ENCODE measurements at regions not wholly inside any gene's neighbourhood (a gene's known extent, or its start where the extent isn't known, plus 50 kb on each side); places are given as distances from the start of the nearest gene placed in this dataset.
"Not testable (repeated sequence)": the region's sequence is repeated elsewhere in the genome, so short reads cannot be mapped to it uniquely, and the experiment has no call there.

GRCh38 chr13:26484196-26484595 is 73.3 kb upstream of the WASF3 start:
- no peak for DNase-seq

GRCh38 chr13:26485288-26485687 is 72.2 kb upstream of the WASF3 start:
- DNase-seq: no peak

GRCh38 chr13:26485786-26486185 is 71.7 kb upstream of the WASF3 start:
- DNase-seq: no peak

DNA sequence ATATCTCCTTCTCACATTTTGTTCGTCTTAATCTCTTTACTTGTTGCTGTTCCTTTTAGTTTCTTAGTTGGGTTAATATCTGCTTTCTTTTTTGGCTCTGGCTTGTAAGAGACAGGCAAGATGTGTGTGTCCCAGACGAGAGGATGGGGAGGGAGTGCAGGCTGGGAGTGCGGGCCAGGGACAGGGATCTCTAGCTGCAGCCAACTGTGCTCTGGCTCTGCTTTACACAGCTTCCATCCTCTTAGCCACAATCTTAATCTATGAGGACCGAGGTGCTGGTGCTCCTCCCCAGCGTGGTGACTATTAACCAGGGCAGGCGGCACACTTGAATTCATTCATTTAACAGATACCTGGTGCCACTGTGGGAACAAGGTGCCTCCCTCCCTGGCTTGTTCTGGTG is 70.9 kb upstream of the WASF3 start:
- no peak for DNase-seq

DNA sequence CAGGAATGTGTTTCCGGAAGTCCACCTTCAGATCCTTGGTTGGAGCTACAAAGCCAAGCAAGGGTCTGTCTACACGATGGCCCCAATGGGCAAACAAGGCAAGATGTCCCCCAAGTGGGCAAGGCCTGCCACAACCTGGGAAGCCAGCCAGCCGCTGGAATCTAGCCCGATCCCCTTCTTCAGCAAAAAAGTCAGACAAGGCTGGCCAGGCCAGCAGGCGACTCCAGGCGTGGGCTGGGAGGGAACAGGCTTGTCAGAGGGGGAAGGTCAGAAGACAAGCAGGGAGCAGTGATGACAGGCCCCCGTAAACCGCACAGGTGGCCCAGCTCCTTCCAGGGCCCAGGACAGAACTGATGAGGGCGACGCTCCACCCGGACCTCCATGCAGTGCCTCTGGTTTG is 69.7 kb upstream of the WASF3 start:
- no peak for DNase-seq

DNA sequence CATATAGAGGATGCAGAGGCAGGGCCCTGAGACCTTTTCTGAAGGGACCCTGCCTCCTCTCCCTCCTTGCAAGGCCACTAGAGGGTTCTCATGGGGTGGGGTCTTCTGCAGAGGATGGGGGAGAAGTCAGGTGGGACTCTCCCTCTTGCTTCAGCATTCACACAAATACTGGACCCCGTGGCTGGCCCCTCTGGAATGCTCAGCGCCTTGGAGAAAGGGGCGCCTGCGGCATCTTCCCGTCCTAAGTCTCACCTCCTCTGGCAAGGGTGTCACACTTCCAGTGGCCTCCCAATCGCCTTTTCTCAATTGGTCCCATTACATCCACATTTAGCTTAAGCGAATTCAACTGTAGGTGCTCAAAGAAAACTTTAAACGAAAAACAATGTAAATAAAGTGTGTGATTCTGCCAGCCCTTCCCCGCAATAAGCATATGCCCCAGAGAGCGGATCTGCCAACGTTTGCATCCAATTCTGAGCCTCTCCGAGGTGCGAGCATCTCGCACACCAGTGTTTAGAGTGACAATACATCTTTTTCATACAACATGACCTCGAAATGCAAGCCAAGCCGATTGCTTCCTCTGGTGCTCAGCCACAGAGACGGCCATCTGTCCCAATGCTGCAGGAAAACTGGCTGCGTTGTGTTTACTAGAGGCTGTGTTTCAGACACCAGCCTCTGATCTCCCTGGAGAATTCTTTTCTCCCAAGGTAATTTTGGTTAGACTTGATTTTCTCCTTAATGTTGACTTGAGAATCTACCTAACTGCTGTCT is 69.1 kb upstream of the WASF3 start:
- DNase-seq: no peak

GRCh38 chr13:26492301-26492700 is 65.2 kb upstream of the WASF3 start:
- not testable (repeated sequence) for DNase-seq

- DNase-seq: no peak
These were observed 62.8 kb upstream of the WASF3 start for GRCh38 chr13:26494571-26495195.

DNA sequence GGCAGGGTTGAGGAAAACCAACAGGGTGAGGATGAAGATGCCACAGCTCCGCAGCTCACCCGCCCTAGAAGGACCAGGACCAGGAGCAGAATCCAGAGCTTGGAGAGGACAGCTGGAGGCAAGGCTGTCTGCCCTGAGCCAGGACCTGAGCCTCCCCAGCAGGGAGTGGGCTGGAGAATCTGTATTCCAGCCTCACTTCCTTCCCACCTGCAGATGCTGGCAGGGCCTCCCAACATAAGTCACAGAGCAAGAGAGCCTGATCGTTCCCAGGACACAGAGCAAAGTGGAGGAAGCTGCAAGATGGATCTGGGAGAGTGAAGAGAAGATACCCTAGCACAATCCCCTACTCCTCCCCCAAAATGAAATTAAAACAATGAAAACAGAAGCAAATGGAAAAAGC is 61.7 kb upstream of the WASF3 start:
- no peak for DNase-seq

DNA sequence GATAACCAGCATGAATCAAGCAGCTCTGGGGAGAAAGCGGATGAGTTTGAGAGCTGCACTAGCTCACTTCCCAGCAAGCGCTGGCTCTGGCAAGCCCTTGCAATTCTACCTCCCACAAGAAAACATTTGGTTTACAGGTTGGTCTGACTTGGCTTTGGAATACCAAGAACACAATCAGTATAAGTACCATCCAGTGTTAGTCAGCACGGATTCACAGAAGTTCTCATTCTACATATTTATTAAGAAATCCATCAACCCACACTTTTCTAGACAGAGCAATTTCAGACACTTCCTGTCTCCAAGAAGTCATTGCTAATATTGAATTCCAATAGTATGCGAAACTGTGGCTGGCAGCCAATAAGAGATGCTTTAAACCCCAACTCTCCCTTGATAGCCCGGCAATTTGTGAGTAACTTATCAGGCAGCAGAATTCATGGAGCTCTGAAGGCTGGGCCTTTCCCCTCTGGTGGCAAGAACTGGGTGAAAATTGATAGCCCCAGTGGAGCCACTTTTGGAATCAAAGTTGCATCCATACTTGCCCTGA is 59.4 kb upstream of the WASF3 start:
- no peak for DNase-seq

GRCh38 chr13:26498656-26499601 is 58.6 kb upstream of the WASF3 start:
- DNase-seq: no peak

DNA sequence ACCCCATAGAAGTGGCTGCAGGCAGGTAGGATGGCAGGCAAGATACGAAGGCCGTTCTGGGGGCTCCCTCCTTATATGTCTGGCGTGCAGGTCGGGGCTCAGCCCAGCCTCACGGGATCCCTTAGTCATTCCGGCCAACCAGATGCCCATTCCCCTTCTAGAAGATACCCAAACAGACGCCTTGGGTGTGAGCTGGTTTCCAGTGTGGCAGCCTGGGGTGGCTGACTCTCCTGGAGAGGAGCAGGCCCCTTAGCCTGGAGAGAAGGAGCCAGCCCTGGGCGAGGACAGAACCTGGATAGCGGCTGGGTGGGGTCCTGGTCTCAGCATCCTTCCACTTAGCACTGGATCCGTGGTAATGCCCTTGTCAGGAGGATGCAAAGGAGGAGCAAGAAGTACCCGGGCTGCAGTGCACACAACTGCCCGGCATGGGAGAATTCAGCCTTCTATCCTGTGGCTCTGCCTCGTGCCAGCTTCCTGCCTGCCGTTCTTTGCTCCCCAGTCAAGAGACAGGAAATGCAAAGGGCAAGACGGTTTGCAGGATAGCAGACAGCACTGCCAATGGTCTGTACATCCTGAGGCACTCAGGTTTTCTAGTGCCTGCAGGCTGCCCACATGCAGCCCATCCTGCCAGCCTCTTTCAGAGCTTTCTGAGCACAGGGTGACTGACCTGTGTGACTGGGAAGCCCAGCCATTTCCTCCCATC is 56.7 kb upstream of the WASF3 start:
- DNase-seq: peak; percentile 46

DNA sequence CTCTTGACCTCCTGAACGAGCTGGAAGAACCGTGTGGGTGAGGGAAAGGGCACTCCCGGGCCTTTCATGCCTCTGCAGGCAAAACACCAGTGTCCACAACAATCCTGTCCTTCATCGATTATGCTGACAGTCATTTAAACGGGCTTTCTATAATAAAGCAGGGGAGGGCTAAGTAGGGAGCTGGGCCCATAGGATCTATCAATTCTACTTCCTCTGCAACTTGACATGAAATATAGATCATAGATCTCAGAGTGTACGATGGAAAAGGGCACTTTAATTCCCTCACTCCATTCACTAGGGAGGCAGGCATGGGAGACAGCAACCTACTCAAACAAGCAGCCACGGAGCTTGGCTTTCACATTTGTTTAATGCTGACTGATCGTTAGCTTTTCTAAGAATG is 55.8 kb upstream of the WASF3 start:
- DNase-seq: no peak

- DNase-seq: peak; percentile 87
These were observed 54.7 kb upstream of the WASF3 start for GRCh38 chr13:26502826-26503225.

DNA sequence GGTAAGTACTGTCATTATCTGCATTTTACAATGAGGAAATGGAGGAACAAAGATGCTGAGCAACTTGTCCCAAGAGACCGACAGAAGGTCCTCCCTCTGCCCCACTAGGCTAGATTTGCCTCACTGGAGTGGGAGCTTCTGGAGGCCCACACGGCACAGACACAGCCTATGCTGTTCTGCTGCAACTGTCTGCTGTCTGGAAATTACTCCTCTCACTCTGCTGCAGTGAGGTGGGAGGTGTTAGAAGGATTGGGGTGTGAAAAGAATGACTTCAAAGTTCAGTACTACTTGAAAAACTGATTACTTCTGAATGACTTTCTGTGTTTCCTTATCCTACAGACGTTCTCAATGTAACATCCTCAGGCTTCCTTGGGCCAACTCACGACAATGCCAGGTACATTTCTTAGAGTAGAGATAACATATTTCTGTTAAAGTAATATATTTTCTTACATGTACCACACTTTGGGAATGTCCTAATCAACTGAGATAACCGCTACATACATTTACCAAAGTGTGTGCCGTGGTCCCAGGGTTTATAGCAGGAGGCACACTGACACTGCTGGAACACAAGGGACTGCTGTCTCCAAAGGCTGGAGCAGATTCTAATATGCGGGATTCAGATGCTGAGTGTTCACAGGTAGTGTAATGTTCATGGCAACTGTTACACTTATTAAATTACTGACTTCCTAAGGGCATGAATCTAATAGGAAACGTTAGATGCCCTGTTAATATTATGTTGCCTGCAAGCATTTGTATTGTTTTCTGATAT is 53.5 kb upstream of the WASF3 start:
- no peak for DNase-seq

All from hematopoietic multipotent progenitor cell treated with erythropoietin and hydrocortisone succinate and interleukin-3 and kit ligand, for 4 days (in vitro differentiated cells).